ENCODE measurements at regions not wholly inside any gene's neighbourhood (a gene's known extent, or its start where the extent isn't known, plus 50 kb on each side); places are given as distances from the start of the nearest gene placed in this dataset.
"Not testable (repeated sequence)": the region's sequence is repeated elsewhere in the genome, so short reads cannot be mapped to it uniquely, and the experiment has no call there.

DNA sequence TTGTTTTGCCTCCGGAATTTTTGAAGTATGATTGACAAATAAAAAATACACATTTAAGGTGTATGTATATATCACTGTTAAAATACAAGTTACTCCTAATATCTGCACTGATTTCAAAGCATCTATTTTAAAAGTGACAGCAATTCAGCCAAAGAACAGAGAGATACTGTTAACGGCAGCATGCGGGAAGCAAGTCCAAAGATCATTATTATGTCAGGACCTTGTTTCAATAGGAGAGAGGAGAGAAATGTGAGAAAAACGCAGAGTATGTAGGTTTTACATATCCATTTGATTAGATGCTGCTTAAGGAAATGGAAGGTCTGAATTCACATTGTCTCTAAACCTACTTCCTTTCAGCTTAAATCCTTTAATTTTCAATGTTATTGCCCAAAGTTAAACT is 545.5 kb upstream of the SLC8A1 start:
- H3K4me3 Mint-ChIP-seq = no peak overlapping the region
- no peak overlapping the region for H3K27ac Mint-ChIP-seq
- H3K36me3 Mint-ChIP-seq (ENCODE audit: low read depth) = no peaks in the 10 kb centered on the region
- intact Hi-C loops (cut with micrococcal nuclease) = no loop called here
- H3K9me3 Mint-ChIP-seq = no peaks in the 10 kb centered on the region
- no peaks in the 10 kb centered on the region for H3K4me1 Mint-ChIP-seq (ENCODE audit: low read depth)
- no peaks in the 10 kb centered on the region for H3K27me3 Mint-ChIP-seq

DNA sequence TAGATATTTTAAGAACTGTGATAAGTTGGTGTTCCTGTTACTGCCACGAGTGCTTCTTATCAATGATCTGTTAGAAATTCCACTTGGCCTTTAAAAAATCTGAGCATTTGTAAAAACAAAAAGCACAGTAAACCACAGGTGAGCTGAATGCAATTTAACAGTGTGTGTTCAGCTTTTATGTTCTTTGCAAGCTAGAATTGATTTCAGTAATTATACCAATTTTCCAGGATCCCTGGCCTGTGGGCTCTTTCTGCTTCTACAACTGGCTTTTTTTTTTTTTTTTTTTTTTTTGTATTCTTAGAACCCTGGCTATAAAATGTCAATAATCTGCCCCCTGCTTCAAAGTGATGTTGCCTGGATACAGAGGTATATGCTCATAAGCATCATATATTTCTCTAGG is 548.5 kb upstream of the SLC8A1 start:
- intact Hi-C loops (cut with micrococcal nuclease) = no loop called here
- no peaks in the 10 kb centered on the region for H3K36me3 Mint-ChIP-seq (ENCODE audit: low read depth)
- no peak overlapping the region for H3K27ac Mint-ChIP-seq
- H3K4me3 Mint-ChIP-seq = no peak overlapping the region
- H3K4me1 Mint-ChIP-seq (ENCODE audit: low read depth) = no peaks in the 10 kb centered on the region
- no peaks in the 10 kb centered on the region for H3K9me3 Mint-ChIP-seq
- no peaks in the 10 kb centered on the region for H3K27me3 Mint-ChIP-seq

DNA sequence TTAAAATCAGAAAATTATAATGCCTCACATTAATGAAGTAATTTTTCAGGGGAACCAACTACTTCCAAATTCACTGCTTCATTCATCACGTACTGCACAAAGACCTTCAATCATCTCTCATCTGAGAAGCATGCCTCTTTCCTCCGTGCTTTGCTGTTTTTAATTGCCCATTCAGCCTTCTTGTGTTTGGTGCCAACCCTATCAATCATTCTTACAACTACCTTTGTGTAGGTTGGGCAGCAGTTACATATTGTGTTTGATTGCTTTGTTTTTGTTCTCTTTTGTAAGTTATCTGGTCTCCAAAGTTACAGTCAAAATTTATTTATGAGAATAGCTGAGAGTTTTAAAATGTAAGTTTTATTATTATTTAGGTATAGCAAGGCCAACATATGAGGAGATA is 549.0 kb upstream of the SLC8A1 start:
- H3K27ac Mint-ChIP-seq = no peak overlapping the region
- H3K27me3 Mint-ChIP-seq = no peaks in the 10 kb centered on the region
- H3K4me1 Mint-ChIP-seq (ENCODE audit: low read depth) = no peaks in the 10 kb centered on the region
- no peaks in the 10 kb centered on the region for H3K9me3 Mint-ChIP-seq
- no peak overlapping the region for H3K4me3 Mint-ChIP-seq
- H3K36me3 Mint-ChIP-seq (ENCODE audit: low read depth) = no peaks in the 10 kb centered on the region
- intact Hi-C loops (cut with micrococcal nuclease) = no loop called here

DNA sequence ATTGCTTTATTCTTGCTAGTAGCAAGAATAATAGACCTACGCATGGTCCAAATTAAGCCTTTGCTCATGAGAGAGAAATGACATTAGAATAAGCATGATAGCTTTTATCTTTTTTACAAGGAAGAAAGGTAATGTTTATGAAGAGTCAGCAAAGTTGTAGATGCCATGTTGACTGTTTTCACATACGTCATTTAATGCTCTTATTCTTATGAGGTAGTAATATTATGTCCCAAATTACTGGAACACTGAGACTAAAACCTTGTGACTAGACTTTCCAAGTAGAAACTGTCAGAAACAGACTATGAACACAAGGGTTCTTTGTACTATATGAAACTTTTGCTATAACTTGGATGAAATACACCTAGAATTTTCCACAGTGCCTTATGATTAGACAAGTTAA is 552.8 kb upstream of the SLC8A1 start:
- no peaks in the 10 kb centered on the region for H3K36me3 Mint-ChIP-seq (ENCODE audit: low read depth)
- H3K27me3 Mint-ChIP-seq = no peaks in the 10 kb centered on the region
- no peaks in the 10 kb centered on the region for H3K9me3 Mint-ChIP-seq
- H3K4me3 Mint-ChIP-seq = no peak overlapping the region
- intact Hi-C loops (cut with micrococcal nuclease) = no loop called here
- H3K4me1 Mint-ChIP-seq (ENCODE audit: low read depth) = no peaks in the 10 kb centered on the region
- no peak overlapping the region for H3K27ac Mint-ChIP-seq

DNA sequence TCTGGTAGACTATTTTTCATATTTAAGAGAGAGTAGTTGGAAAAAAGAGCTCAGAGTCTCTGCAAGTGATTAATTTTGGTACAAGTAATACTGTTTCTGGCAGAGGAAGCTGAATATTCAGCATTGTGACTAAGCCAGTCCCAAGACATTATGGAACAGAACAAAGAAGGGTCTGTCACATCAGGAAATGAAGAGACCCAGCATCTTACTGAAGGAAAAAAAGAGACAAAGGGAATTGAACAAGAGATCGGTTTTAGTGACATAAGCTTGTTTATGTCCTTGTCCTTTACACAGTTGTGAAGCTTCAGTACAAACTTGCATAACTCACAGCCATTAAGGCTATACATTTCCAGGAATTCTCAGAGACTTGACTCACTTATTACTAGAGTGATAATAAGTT is 568.5 kb upstream of the SLC8A1 start:
- no peak overlapping the region for H3K4me3 Mint-ChIP-seq
- H3K9me3 Mint-ChIP-seq = peaks cover 10% of the 10 kb centered on the region
- H3K36me3 Mint-ChIP-seq (ENCODE audit: low read depth) = no peaks in the 10 kb centered on the region
- no peaks in the 10 kb centered on the region for H3K4me1 Mint-ChIP-seq (ENCODE audit: low read depth)
- intact Hi-C loops (cut with micrococcal nuclease) = no loop called here
- no peaks in the 10 kb centered on the region for H3K27me3 Mint-ChIP-seq
- H3K27ac Mint-ChIP-seq = no peak overlapping the region

DNA sequence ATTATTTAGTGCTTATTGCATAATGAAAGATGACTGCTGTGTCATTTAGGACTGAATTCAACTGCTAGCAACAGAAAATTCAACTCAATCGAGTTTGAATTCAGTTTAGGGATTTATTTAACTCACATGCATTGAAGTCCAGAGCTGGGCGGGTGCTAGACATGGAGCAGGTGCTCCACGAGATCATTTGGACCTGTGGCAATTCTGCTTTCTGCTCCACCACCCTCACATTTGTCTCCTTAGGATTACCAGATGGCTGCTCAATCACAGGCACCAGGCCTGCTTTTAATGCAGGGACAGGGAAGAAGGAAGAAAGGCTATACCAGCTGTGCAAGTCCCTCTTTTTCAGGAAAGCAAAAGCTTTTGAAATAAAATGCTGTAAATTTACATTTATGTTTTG is 572.9 kb upstream of the SLC8A1 start:
- no peaks in the 10 kb centered on the region for H3K4me1 Mint-ChIP-seq (ENCODE audit: low read depth)
- H3K27me3 Mint-ChIP-seq = no peaks in the 10 kb centered on the region
- H3K4me3 Mint-ChIP-seq = no peak overlapping the region
- intact Hi-C loops (cut with micrococcal nuclease) = no loop called here
- no peak overlapping the region for H3K27ac Mint-ChIP-seq
- H3K9me3 Mint-ChIP-seq = peaks cover 7% of the 10 kb centered on the region
- no peaks in the 10 kb centered on the region for H3K36me3 Mint-ChIP-seq (ENCODE audit: low read depth)

DNA sequence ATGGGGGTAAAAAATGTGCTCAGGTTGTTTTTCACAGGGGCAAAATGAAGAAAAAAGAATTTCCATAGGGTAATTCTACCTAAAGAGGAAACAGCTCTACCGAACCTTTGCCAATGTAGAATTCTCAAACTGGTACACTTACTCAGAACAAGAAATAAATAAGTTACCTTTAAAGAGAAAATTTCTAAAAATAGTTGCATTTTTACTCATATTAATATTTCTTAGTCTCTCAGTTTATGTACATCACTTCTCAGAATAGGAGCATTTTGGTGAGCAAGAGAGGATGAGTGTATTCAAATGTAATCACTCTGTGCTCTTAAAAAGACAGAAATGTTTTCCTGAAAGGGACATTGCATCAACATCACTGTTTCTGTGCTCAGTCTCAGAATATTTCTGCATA is 574.7 kb upstream of the SLC8A1 start:
- peaks cover 7% of the 10 kb centered on the region for H3K9me3 Mint-ChIP-seq
- H3K27me3 Mint-ChIP-seq = no peaks in the 10 kb centered on the region
- H3K27ac Mint-ChIP-seq = no peak overlapping the region
- intact Hi-C loops (cut with micrococcal nuclease) = no loop called here
- H3K36me3 Mint-ChIP-seq (ENCODE audit: low read depth) = no peaks in the 10 kb centered on the region
- no peak overlapping the region for H3K4me3 Mint-ChIP-seq
- H3K4me1 Mint-ChIP-seq (ENCODE audit: low read depth) = no peaks in the 10 kb centered on the region

DNA sequence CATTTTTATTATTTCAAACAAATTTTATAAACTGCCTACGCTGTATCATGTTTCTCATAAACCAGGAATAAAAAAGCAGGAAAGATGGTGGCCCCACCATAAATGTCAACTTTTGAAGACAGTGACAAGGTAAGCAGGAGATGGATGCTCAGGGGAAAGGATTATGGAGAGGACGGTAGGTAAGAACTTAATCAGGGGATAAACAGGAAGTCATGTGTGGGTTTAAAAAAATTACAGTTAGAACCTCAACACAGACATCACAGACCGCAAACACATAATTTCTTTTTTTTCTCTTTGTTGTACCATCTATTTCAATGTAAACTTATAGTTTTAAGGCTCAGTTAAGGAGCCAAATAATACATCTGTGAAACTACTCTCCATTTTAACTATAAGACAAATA is 575.2 kb upstream of the SLC8A1 start:
- no peak overlapping the region for H3K27ac Mint-ChIP-seq
- H3K4me1 Mint-ChIP-seq (ENCODE audit: low read depth) = no peaks in the 10 kb centered on the region
- intact Hi-C loops (cut with micrococcal nuclease) = no loop called here
- H3K27me3 Mint-ChIP-seq = no peaks in the 10 kb centered on the region
- no peak overlapping the region for H3K4me3 Mint-ChIP-seq
- peaks cover 7% of the 10 kb centered on the region for H3K9me3 Mint-ChIP-seq
- H3K36me3 Mint-ChIP-seq (ENCODE audit: low read depth) = no peaks in the 10 kb centered on the region

DNA sequence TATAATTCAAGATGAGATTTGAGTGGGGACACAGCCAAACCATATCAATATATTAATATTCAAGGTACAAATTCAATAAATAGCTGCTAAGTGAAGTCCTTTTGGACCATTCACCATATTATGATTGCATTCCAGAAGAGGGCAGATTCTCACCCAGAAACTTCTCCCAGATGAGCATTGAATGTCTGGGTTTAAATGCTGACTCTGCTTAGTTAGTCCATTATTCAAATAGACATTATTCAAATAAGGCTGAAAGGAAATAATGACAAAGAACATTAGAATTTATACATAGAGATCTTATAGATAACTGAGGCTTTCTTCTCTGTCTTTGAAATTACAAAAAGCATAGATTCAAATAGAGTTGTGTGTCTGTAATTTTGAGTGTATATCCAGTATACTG is 579.4 kb upstream of the SLC8A1 start:
- H3K4me1 Mint-ChIP-seq (ENCODE audit: low read depth) = no peaks in the 10 kb centered on the region
- H3K9me3 Mint-ChIP-seq = peaks cover 7% of the 10 kb centered on the region
- intact Hi-C loops (cut with micrococcal nuclease) = no loop called here
- no peak overlapping the region for H3K27ac Mint-ChIP-seq
- H3K27me3 Mint-ChIP-seq = no peaks in the 10 kb centered on the region
- no peak overlapping the region for H3K4me3 Mint-ChIP-seq
- no peaks in the 10 kb centered on the region for H3K36me3 Mint-ChIP-seq (ENCODE audit: low read depth)

DNA sequence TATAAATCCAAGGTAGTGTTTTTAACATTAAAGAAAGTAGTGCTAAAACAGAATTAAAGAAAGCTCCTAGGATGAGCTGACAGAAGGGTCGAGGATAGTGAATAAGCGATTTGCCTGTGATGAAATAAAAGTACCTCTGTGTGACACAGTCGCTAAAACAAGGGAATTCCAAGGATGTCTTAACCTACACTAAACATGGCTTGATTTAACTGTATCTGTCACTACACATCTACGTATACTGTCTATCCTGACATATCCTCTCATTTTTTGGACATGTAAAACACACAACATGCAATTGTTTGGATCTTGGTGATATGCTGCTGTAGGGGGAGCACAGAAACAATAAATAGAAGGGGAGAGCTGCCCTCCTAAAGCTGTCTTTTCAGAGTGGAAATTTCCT is 580.8 kb upstream of the SLC8A1 start:
- Mint-ChIP-seq H3K36me3 (ENCODE audit: low read depth) (no peaks in the 10 kb centered on the region), H3K9me3 (no peaks in the 10 kb centered on the region), H3K4me3 (no peak overlapping the region), H3K27me3 (no peaks in the 10 kb centered on the region), H3K27ac (no peak overlapping the region), H3K4me1 (ENCODE audit: low read depth) (no peaks in the 10 kb centered on the region)
- intact Hi-C loops (cut with micrococcal nuclease) = no loop called here

DNA sequence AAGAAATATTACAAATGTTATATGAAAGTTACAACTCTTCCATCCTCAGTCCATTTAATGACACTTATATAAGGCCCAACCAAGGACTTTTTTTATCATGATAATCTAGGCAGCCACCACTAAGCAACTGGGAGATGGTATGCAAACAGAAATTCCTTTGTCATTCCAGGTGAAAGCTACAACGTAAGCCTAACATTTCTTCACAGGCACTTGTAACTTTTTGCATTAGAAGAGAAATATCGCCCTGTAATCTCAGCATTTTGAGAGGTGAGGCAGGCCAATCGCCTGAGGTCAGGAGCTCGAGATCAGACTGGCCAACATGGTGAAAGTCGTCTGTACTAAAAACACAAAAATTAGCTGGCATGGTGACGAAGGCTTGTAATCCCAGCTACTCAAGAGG is 581.2 kb upstream of the SLC8A1 start:
- Mint-ChIP-seq H3K27ac (no peak overlapping the region), H3K4me3 (no peak overlapping the region), H3K4me1 (ENCODE audit: low read depth) (no peaks in the 10 kb centered on the region), H3K9me3 (no peaks in the 10 kb centered on the region), H3K36me3 (ENCODE audit: low read depth) (no peaks in the 10 kb centered on the region), H3K27me3 (no peaks in the 10 kb centered on the region)
- intact Hi-C loops (cut with micrococcal nuclease) = no loop called here

DNA sequence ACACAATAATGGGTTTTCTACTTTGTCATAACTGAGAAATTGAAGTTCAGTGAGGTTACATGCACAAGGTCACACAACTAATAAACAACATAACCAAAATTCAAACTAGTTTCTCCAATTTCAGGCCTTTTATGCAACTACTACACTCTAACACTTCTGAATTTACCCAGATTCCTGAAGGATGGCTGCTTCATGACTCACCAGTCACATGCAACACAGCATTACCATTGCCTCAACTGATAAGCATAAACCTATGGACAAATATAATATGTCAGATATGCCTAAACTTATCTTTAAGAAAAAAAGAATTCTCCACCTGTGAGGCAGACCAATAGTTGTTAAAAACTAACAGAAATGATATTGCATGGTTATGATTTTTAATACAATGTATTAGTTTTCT is 586.5 kb upstream of the SLC8A1 start:
- no peak overlapping the region for H3K4me3 Mint-ChIP-seq
- H3K27ac Mint-ChIP-seq = no peak overlapping the region
- H3K9me3 Mint-ChIP-seq = peaks cover 20% of the 10 kb centered on the region
- no peaks in the 10 kb centered on the region for H3K4me1 Mint-ChIP-seq (ENCODE audit: low read depth)
- H3K36me3 Mint-ChIP-seq (ENCODE audit: low read depth) = no peaks in the 10 kb centered on the region
- no peaks in the 10 kb centered on the region for H3K27me3 Mint-ChIP-seq
- intact Hi-C loops (cut with micrococcal nuclease) = no loop called here

DNA sequence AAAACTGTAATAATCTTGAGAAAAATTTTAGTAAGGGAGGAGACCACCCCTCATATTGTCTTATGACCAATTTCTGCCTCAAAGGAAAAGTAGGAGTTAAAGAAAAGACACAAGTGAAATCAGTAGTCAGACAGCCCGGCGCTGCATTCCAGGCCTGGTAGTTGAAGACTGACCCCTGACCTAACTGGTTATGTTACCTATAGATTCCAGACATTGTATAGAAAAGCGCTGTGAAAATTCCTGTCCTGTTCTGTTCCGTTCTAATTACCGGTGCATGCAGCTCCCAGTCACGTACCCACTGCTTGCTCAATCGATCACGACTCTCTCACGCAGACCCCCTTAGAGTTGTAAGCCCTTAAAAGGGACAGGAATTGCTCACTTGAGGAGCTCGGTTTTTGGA is 587.9 kb upstream of the SLC8A1 start:
- H3K4me1 Mint-ChIP-seq (ENCODE audit: low read depth); H3K4me3 Mint-ChIP-seq; H3K36me3 Mint-ChIP-seq (ENCODE audit: low read depth); intact Hi-C loops (cut with micrococcal nuclease); H3K27me3 Mint-ChIP-seq; H3K27ac Mint-ChIP-seq: not testable (repeated sequence)
- H3K9me3 Mint-ChIP-seq = peaks cover 25% of the 10 kb centered on the region

DNA sequence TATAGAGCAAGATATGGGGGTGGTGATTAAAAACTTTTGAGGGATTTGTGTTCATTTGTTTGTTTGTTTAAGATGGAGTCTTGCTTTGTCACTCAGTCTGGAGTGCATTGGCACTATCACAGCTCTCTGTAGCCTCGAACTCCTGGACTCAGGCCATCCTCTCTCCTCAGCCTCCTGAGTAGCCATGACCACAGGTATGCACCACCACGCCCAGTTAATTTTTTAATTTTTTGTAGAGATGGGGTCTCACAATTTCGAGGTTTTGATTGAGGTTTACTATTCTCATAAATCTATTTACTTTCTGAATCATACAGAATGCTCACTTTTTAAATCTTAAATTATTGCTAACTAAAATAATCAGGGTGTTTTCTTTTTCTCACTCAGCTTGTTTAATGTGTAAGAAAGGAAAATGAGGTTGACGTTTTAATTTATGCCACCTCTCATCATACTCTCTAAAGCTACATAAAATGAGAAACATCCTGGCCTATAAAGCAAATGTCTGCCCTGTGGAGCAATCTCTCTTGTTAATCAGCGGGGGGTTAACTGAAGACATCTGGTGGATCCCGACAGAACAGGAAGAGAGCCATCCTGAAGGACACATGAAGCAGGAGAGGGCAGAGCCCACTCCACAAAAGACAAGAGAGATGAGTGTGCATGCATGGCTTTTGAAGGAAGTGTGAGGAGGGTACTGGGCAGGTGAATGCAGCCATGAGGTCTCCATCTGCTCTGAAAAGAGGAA is 589.1 kb upstream of the SLC8A1 start:
- intact Hi-C loops (cut with micrococcal nuclease) = no loop called here
- H3K36me3 Mint-ChIP-seq (ENCODE audit: low read depth) = no peaks in the 10 kb centered on the region
- H3K27ac Mint-ChIP-seq = no peak overlapping the region
- no peaks in the 10 kb centered on the region for H3K4me1 Mint-ChIP-seq (ENCODE audit: low read depth)
- no peaks in the 10 kb centered on the region for H3K27me3 Mint-ChIP-seq
- H3K4me3 Mint-ChIP-seq = no peak overlapping the region
- peaks cover 25% of the 10 kb centered on the region for H3K9me3 Mint-ChIP-seq

DNA sequence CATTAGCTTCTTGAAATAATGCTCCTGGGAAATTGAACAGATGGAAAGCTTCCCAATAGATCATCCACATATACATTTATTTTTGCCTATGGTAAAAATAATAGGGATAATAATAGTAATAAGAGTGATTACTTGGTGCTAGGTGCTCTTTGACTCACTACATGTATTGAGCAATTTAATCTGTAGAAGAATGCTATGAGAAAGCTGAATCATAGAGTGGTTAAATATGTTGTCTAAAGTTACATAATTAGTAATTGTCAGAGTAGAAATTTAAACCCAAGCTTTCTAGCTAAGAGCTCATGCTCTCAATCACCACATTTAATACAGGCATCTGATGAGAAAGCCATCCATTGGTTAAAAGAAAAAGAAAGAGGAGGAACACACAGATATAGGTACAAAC is 590.5 kb upstream of the SLC8A1 start:
- Mint-ChIP-seq H3K9me3 (peaks cover 25% of the 10 kb centered on the region), H3K27ac (no peak overlapping the region), H3K4me1 (ENCODE audit: low read depth) (no peaks in the 10 kb centered on the region), H3K36me3 (ENCODE audit: low read depth) (no peaks in the 10 kb centered on the region), H3K4me3 (no peak overlapping the region), H3K27me3 (no peaks in the 10 kb centered on the region)
- intact Hi-C loops (cut with micrococcal nuclease) = no loop called here
